Neural cell (in vitro differentiated cells): ENCODE measurements at regions not wholly inside any gene's neighbourhood (a gene's known extent, or its start where the extent isn't known, plus 50 kb on each side); places are given as distances from the start of the nearest gene placed in this dataset.

Source experiments
- H2AFZ ChIP-seq: fragments of 200-600, 300-800 bp; sonication (generic), shearing (Covaris generic); 2 replicates; pipeline ENCODE4 v1.6.0; 2014; ENCODE audit warnings: low read depth, mild to moderate bottlenecking, antibody characterized with exemption, low read length, moderate library complexity
- H3F3A ChIP-seq: fragments of 200-600 bp; shearing (Covaris generic); 2 replicates; pipeline ENCODE4 v1.6.1; 2016; ENCODE audit warnings: mild to moderate bottlenecking, moderate library complexity, mixed read lengths, antibody characterized with exemption, low read length; ENCODE audit not compliant: insufficient read depth, poor library complexity, severe bottlenecking
- H3K27ac ChIP-seq: fragments of 200-600, 300-800 bp; sonication (generic), shearing (Covaris generic); 2 replicates; pipeline ENCODE4 v1.5.1; 2014; ENCODE audit warnings: mild to moderate bottlenecking, low read length, moderate library complexity
- H3K27me3 ChIP-seq: fragments of 300-800, 200-600 bp; sonication (generic), shearing (Covaris generic); 2 replicates; pipeline ENCODE4 v1.6.0; 2014; ENCODE audit warnings: mild to moderate bottlenecking, low read depth, low read length, moderate library complexity; ENCODE audit not compliant: insufficient read depth
- H3K36me3 ChIP-seq: fragments of 300-800, 200-600 bp; sonication (generic), shearing (Covaris generic); 2 replicates; pipeline ENCODE4 v1.5.1; 2014; ENCODE audit warnings: mild to moderate bottlenecking, antibody characterized with exemption, low read length, moderate library complexity; ENCODE audit not compliant: insufficient read depth
- H3K4me2 ChIP-seq: fragments of 300-800, 200-600 bp; sonication (generic), shearing (Covaris generic); 2 replicates; pipeline ENCODE4 v1.6.0; 2014; ENCODE audit warnings: mild to moderate bottlenecking, low read length
- H3K4me3 ChIP-seq: fragments of 300-800, 200-600 bp; sonication (generic), shearing (Covaris generic); 2 replicates; pipeline ENCODE4 v1.5.1; 2014; ENCODE audit warnings: mild to moderate bottlenecking, low read length, moderate library complexity
- H3K79me2 ChIP-seq: fragments of 200-600 bp; shearing (Covaris generic); replicated peaks from 2 replicates; pipeline ENCODE4 v1.6.0; 2014; ENCODE audit warnings: mild to moderate bottlenecking, low read length, moderate library complexity; ENCODE audit not compliant: insufficient read depth
- H3K9ac ChIP-seq: fragments of 300-800, 200-600 bp; sonication (generic), shearing (Covaris generic); 2 replicates; pipeline ENCODE4 v1.6.1; 2016; ENCODE audit warnings: mild to moderate bottlenecking, low read length, mixed read lengths
- H3K9me2 ChIP-seq: fragments of 200-600 bp; shearing (Covaris generic); 2 replicates; pipeline ENCODE4 v1.6.1; 2016; ENCODE audit warnings: mild to moderate bottlenecking, low read length, mixed read lengths; ENCODE audit not compliant: insufficient read depth
- H3K9me3 ChIP-seq: fragments of 200-600, 300-800 bp; sonication (generic), shearing (Covaris generic); 2 replicates; pipeline ENCODE4 v1.6.1; 2016; ENCODE audit warnings: mild to moderate bottlenecking, mixed run types, low read length, moderate library complexity, mixed read lengths
- H4K20me1 ChIP-seq: fragments of 200-600 bp; shearing (Covaris generic); 2 replicates; pipeline ENCODE4 v1.6.1; 2016; ENCODE audit warnings: mild to moderate bottlenecking, mixed run types; ENCODE audit not compliant: insufficient read depth
- EP300 ChIP-seq: fragments of 450-650 bp; conservative IDR thresholded peaks from 2 replicates; pipeline ENCODE4 v1.6.1; 2014; ENCODE audit warnings: antibody characterized with exemption, mild to moderate bottlenecking, moderate library complexity; ENCODE audit not compliant: poor library complexity, severe bottlenecking
- EZH2 ChIP-seq: fragments of 200-600, 300-800 bp; shearing (Covaris generic), sonication (generic); IDR thresholded peaks from 2 replicates; pipeline ENCODE4 v1.6.1; 2014; ENCODE audit warnings: antibody characterized with exemption, low read length, borderline replicate concordance, mild to moderate bottlenecking; ENCODE audit not compliant: insufficient read depth, poor library complexity, severe bottlenecking
- MXI1 ChIP-seq: fragments of 450-650 bp; conservative IDR thresholded peaks from 2 replicates; pipeline ENCODE4 v1.6.1; 2014; ENCODE audit warnings: antibody characterized with exemption, mild to moderate bottlenecking; ENCODE audit not compliant: poor library complexity, severe bottlenecking
- POLR2AphosphoS5 ChIP-seq: IDR thresholded peaks from 2 replicates; pipeline ENCODE4 v1.6.1; 2012
- RAD21 ChIP-seq: fragments of 450-650 bp; conservative IDR thresholded peaks from 2 replicates; pipeline ENCODE4 v1.6.1; 2014; ENCODE audit warnings: antibody characterized with exemption, mild to moderate bottlenecking, moderate library complexity
- SMC3 ChIP-seq: fragments of 450-650 bp; conservative IDR thresholded peaks from 2 replicates; pipeline ENCODE4 v1.6.1; 2014; ENCODE audit warnings: antibody characterized with exemption, mild to moderate bottlenecking, moderate library complexity; ENCODE audit not compliant: poor library complexity
- TAF1 ChIP-seq: IDR thresholded peaks from 2 replicates; pipeline ENCODE4 v1.6.1; 2012; ENCODE audit warnings: low read depth
- TF ChIP-seq, protein P1 (sequence below): IDR thresholded peaks from 2 replicates; pipeline ENCODE4 v1.6.1; 2012; ENCODE audit warnings: borderline replicate concordance
- TF ChIP-seq, protein P2 (sequence below): fragments of 450-650 bp; IDR thresholded peaks from 2 replicates; pipeline ENCODE4 v1.5.1; 2014; ENCODE audit warnings: antibody characterized with exemption, mild to moderate bottlenecking, moderate library complexity; ENCODE audit not compliant: poor library complexity, severe bottlenecking

DNA sequence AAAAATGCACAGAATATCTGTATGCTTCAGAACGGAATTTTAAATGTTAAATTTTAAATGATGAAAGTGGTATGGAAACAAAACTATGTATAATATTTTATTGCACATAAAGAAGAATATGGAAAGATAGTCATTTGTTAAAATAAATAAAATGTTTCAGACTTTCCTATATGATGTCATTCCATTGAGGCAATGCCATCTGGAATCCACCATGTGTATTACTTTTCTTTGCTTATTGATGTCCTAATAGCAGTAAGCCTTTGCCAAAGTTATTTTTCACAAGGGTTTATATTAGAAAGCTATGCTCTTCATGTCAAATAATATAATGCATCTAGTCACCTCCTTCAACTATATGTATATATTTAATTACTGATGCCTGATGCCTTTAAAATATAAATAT lies 601.6 kb upstream of the PKDCC start:
- Histone ChIP-seq H3F3A (no peaks in the 10 kb centered on the region), H3K9me2 (no peaks in the 10 kb centered on the region), H3K27ac (no peak overlapping the region), H2AFZ (no peak overlapping the region), H3K9me3 (no peaks in the 10 kb centered on the region), H3K36me3 (no peaks in the 10 kb centered on the region), H3K27me3 (no peaks in the 10 kb centered on the region), H4K20me1 (no peaks in the 10 kb centered on the region), H3K4me3 (no peak overlapping the region), H3K9ac (no peak overlapping the region), H3K4me2 (no peak overlapping the region), H3K79me2 (no peaks in the 10 kb centered on the region)
- no peak for TF ChIP-seq EP300
- TF ChIP-seq TAF1 = no peak
- no peak for TF ChIP-seq RAD21
- no peak for TF ChIP-seq POLR2AphosphoS5
- no peak for TF ChIP-seq MXI1

DNA sequence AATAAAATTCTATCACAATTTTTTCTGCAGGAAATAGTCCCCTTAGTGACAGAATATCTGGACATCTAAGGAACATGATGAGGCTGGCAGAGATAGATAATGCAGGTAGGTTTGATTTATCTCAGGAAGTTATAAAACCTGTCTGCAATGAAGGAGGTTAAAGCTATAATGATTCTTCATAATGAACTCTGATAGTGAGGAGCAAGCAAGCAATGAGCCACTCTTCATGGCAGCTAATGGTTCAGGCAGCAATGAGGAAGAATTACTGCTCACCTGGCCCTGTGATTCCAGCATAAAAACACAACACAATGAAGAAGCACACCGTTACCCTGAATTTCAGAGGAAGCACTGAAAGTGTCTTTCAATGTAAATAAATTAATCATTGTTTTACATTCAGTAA lies 599.6 kb upstream of the PKDCC start:
- no peaks in the 10 kb centered on the region for H3K9me2 ChIP-seq
- no peaks in the 10 kb centered on the region for H3K36me3 ChIP-seq
- H2AFZ ChIP-seq = no peak overlapping the region
- no peak for TF ChIP-seq EZH2
- no peak for TF ChIP-seq MXI1
- TF ChIP-seq POLR2AphosphoS5 = no peak
- no peak for TF ChIP-seq RAD21
- no peak for TF ChIP-seq EP300
- TF ChIP-seq, protein P1, sequence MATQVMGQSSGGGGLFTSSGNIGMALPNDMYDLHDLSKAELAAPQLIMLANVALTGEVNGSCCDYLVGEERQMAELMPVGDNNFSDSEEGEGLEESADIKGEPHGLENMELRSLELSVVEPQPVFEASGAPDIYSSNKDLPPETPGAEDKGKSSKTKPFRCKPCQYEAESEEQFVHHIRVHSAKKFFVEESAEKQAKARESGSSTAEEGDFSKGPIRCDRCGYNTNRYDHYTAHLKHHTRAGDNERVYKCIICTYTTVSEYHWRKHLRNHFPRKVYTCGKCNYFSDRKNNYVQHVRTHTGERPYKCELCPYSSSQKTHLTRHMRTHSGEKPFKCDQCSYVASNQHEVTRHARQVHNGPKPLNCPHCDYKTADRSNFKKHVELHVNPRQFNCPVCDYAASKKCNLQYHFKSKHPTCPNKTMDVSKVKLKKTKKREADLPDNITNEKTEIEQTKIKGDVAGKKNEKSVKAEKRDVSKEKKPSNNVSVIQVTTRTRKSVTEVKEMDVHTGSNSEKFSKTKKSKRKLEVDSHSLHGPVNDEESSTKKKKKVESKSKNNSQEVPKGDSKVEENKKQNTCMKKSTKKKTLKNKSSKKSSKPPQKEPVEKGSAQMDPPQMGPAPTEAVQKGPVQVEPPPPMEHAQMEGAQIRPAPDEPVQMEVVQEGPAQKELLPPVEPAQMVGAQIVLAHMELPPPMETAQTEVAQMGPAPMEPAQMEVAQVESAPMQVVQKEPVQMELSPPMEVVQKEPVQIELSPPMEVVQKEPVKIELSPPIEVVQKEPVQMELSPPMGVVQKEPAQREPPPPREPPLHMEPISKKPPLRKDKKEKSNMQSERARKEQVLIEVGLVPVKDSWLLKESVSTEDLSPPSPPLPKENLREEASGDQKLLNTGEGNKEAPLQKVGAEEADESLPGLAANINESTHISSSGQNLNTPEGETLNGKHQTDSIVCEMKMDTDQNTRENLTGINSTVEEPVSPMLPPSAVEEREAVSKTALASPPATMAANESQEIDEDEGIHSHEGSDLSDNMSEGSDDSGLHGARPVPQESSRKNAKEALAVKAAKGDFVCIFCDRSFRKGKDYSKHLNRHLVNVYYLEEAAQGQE = no peak
- no peak for TF ChIP-seq SMC3
- H3K4me3 ChIP-seq = no peak overlapping the region
- no peak overlapping the region for H3K27ac ChIP-seq
- H3K9ac ChIP-seq = no peak overlapping the region
- H3K4me2 ChIP-seq = no peak overlapping the region
- H3F3A ChIP-seq = no peaks in the 10 kb centered on the region
- H3K9me3 ChIP-seq = no peaks in the 10 kb centered on the region
- no peaks in the 10 kb centered on the region for H4K20me1 ChIP-seq
- H3K27me3 ChIP-seq = no peaks in the 10 kb centered on the region
- no peaks in the 10 kb centered on the region for H3K79me2 ChIP-seq

DNA sequence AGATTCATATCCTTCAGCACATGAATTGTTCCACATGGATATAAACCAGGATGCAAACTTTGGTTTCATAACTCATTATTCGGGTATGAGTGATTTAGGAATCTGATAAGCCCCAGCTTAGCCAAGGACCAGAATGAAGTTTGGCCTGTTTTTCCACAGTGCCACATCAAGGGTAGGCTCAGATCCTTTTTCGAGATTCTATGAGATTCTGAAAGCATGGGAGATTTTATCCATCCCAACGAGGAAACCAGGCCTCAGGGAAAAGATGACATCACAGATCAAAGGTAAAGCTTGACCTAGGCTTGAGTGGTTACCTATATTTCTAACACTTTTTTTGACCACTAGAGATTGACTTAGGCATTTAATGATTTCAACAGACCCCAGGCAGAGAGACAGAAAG lies 590.8 kb upstream of the PKDCC start:
- H3K27me3 ChIP-seq = no peaks in the 10 kb centered on the region
- H3K9me2 ChIP-seq = no peaks in the 10 kb centered on the region
- no peaks in the 10 kb centered on the region for H3K36me3 ChIP-seq
- no peak overlapping the region for H2AFZ ChIP-seq
- no peak overlapping the region for H3K27ac ChIP-seq
- no peaks in the 10 kb centered on the region for H3K79me2 ChIP-seq
- no peak overlapping the region for H3K4me2 ChIP-seq
- TF ChIP-seq, protein P2, sequence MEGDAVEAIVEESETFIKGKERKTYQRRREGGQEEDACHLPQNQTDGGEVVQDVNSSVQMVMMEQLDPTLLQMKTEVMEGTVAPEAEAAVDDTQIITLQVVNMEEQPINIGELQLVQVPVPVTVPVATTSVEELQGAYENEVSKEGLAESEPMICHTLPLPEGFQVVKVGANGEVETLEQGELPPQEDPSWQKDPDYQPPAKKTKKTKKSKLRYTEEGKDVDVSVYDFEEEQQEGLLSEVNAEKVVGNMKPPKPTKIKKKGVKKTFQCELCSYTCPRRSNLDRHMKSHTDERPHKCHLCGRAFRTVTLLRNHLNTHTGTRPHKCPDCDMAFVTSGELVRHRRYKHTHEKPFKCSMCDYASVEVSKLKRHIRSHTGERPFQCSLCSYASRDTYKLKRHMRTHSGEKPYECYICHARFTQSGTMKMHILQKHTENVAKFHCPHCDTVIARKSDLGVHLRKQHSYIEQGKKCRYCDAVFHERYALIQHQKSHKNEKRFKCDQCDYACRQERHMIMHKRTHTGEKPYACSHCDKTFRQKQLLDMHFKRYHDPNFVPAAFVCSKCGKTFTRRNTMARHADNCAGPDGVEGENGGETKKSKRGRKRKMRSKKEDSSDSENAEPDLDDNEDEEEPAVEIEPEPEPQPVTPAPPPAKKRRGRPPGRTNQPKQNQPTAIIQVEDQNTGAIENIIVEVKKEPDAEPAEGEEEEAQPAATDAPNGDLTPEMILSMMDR = no peak
- TF ChIP-seq POLR2AphosphoS5 = no peak
- no peak for TF ChIP-seq SMC3
- TF ChIP-seq RAD21 = no peak
- TF ChIP-seq MXI1 = no peak
- TF ChIP-seq, protein P1 = no peak
- no peak for TF ChIP-seq TAF1
- no peak for TF ChIP-seq EZH2
- TF ChIP-seq EP300 = no peak
- H3F3A ChIP-seq = no peaks in the 10 kb centered on the region
- no peaks in the 10 kb centered on the region for H4K20me1 ChIP-seq
- no peak overlapping the region for H3K9ac ChIP-seq
- no peak overlapping the region for H3K4me3 ChIP-seq
- H3K9me3 ChIP-seq = no peaks in the 10 kb centered on the region
